Breast epithelium (tissue), 3 donors: ENCODE measurements at regions not wholly inside any gene's neighbourhood (a gene's known extent, or its start where the extent isn't known, plus 50 kb on each side); places are given as distances from the start of the nearest gene placed in this dataset.

Experiments used
- CTCF ChIP-seq, 3 donors: fragments of 450-650 bp; IDR thresholded peaks; one replicate each; pipeline ENCODE4 v1.5.1; 2016 to 2017; ENCODE audit warnings: antibody characterized with exemption in 3 of 3, mild to moderate bottlenecking in 3 of 3, moderate library complexity in 3 of 3
- POLR2A ChIP-seq: fragments of 450-650 bp; IDR thresholded peaks from one replicate; pipeline ENCODE4 v1.6.1; 2016; ENCODE audit warnings: antibody characterized with exemption, mild to moderate bottlenecking, moderate library complexity

- TF ChIP-seq CTCF (IDR thresholded peaks at IDR 0.05): no peak
- no peak for TF ChIP-seq POLR2A
Measured at GRCh38 chr10:78353636-78354035, 320.0 kb downstream of the RPS24 start.
